ENCODE measurements at regions not wholly inside any gene's neighbourhood (a gene's known extent, or its start where the extent isn't known, plus 50 kb on each side); places are given as distances from the start of the nearest gene placed in this dataset.

GRCh38 chr15:99509686-99510461, 55.9 kb upstream of the MEF2A start:
- TF ChIP-seq CTCF (IDR thresholded peaks at IDR 0.05) (no peak), POLR2A (IDR thresholded peaks at IDR 0.05) (no peak)
- peaks cover 13 to 18% of the 10 kb centered on the region in 2 donors for H3K4me1 ChIP-seq (replicated peaks in 1 of 2)
- H3K27me3 ChIP-seq: no peaks in the 10 kb centered on the region
- H3K36me3 ChIP-seq (replicated peaks in 1 of 2): no peaks in the 10 kb centered on the region
- no peaks in the 10 kb centered on the region for H3K9me3 ChIP-seq (replicated peaks in 1 of 3)
- DNase-seq: peak in 2 of 7 donors; percentile 39 to 60
- H3K4me3 ChIP-seq: no peak overlapping the region
- H3K27ac ChIP-seq: peak overlapping the region in 2 of 5 donors; percentile 21 to 74
- 72 to 82% (median 78%) methylated on average over 7 of the region's 7 CpGs for WGBS, 4 donors
- intact Hi-C loops (cut with DNase I): no loop called here

GRCh38 chr15:99511531-99511865, 54.3 kb upstream of the MEF2A start:
- TF ChIP-seq CTCF (IDR thresholded peaks at IDR 0.05) (no peak), POLR2A (IDR thresholded peaks at IDR 0.05) (no peak)
- WGBS, 4 donors: 55 to 57% (median 56%) methylated on average over 6 of the region's 6 CpGs
- H3K9me3 ChIP-seq (replicated peaks in 1 of 3): no peaks in the 10 kb centered on the region
- no peak for DNase-seq
- no peak overlapping the region for H3K4me3 ChIP-seq
- intact Hi-C loops (cut with DNase I): no loop called here
- H3K4me1 ChIP-seq (replicated peaks in 1 of 2): peaks cover 13 to 18% of the 10 kb centered on the region in 2 donors
- H3K27ac ChIP-seq: peak overlapping the region in 2 of 5 donors; percentile 41 to 74
- no peaks in the 10 kb centered on the region for H3K36me3 ChIP-seq (replicated peaks in 1 of 2)
- no peaks in the 10 kb centered on the region for H3K27me3 ChIP-seq

DNA sequence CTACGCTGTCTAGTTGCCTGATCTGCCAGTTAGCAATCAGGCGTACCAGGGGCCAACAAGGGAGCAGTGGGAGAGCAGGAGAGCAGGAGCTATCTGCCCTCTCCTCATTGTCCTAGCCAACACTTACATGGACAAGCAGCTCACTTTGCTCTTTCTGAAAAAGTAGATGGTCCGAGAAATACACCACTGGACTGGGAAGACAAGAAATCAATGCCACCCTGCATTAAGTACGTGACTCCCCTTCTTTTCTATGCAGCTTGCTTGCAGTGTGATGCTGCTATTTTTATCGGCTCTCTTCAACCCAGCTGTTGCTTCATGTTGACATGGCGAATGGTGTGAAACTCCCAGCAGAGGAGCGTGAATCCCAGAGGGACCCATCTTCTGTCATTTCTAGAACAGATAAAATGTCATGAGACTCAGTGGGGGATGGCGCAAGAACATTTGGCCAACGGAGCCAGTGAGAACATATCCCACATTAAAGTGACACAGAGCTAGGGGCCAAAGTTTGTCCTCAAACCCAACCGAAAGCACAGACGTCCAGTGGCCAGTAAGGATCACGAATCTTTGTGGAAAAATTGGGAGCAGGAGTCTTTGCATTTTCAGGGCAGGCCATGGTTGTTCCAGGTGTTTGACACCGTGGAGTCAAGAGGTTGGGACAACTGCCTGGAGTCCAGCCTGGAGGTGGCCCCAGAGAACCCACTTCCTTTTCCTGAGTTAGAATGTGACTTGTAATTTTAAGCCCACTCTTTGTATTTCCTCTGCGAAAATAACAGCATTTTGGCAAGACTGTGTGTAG, 53.7 kb upstream of the MEF2A start:
- no peaks in the 10 kb centered on the region for H3K9me3 ChIP-seq (replicated peaks in 1 of 3)
- H3K4me1 ChIP-seq (replicated peaks in 1 of 2): peaks cover 12 to 13% of the 10 kb centered on the region in 2 donors
- peak in 5 of 7 donors; percentile 35 to 82 (median 60) for DNase-seq
- peak overlapping the region in 2 of 5 donors; percentile 41 to 74 for H3K27ac ChIP-seq
- no peaks in the 10 kb centered on the region for H3K36me3 ChIP-seq (replicated peaks in 1 of 2)
- no peak for TF ChIP-seq CTCF (IDR thresholded peaks at IDR 0.05)
- TF ChIP-seq POLR2A (IDR thresholded peaks at IDR 0.05): no peak
- WGBS, 4 donors: 63 to 71% (median 67%) methylated on average over 14 of the region's 14 CpGs
- no peak overlapping the region for H3K4me3 ChIP-seq
- no peaks in the 10 kb centered on the region for H3K27me3 ChIP-seq
- intact Hi-C loops (cut with DNase I): no loop called here

DNA sequence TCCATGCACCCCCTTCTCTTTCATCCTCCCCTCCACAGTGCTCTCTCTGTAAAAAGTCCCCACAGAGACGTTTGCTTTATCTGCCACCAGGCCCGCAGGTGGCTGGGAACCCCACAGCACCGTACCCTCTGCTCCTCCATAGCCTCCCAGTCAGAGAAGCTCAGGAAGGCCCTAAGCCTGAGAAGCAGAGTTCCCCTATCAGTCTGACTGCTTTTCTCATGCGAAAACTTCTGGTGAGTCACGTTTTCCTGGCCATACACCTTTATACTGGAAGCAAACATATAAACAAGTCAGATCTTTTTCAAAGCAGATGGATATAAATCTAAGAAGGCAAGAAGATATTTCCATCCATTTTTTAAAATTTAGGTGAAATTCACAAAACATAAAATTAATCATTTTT, 51.5 kb upstream of the MEF2A start:
- H3K4me3 ChIP-seq: no peak overlapping the region
- H3K27ac ChIP-seq: no peak overlapping the region
- no peak for DNase-seq
- WGBS, 4 donors: 71 to 81% (median 74%) methylated on average over 5 of the region's 5 CpGs
- TF ChIP-seq POLR2A (IDR thresholded peaks at IDR 0.05) (no peak), CTCF (IDR thresholded peaks at IDR 0.05) (no peak)
- no peaks in the 10 kb centered on the region for H3K27me3 ChIP-seq
- H3K9me3 ChIP-seq (replicated peaks in 1 of 3): no peaks in the 10 kb centered on the region
- intact Hi-C loops (cut with DNase I): no loop called here
- no peaks in the 10 kb centered on the region for H3K36me3 ChIP-seq (replicated peaks in 1 of 2)
- no peaks in the 10 kb centered on the region for H3K4me1 ChIP-seq (replicated peaks in 1 of 2)
